Thymus (tissue), 11 donors: ENCODE measurements at regions not wholly inside any gene's neighbourhood (a gene's known extent, or its start where the extent isn't known, plus 50 kb on each side); places are given as distances from the start of the nearest gene placed in this dataset.

Experiments
- DNase-seq, 9 donors: peaks; one replicate each; pipeline ENCODE4 v3.0.0-alpha.2; 2013; ENCODE audit warnings: low spot score in 9 of 9, low read depth in 6 of 9, missing footprints in 1 of 9
- H3K27ac ChIP-seq, 2 donors: one replicate each; pipeline ENCODE4 v1.5.1; 2013; ENCODE audit warnings: control low read depth in 1 of 2, low read depth in 1 of 2, low read length in 1 of 2, mild to moderate bottlenecking in 1 of 2, moderate library complexity in 1 of 2
- H3K27me3 ChIP-seq, 2 donors: one replicate each; pipeline ENCODE4 v1.5.1; 2013; ENCODE audit warnings: low read length in 1 of 2; ENCODE audit not compliant: control insufficient read depth in 2 of 2, insufficient read depth in 1 of 2
- H3K36me3 ChIP-seq, 2 donors: one replicate each; pipeline ENCODE4 v1.5.1; 2013; ENCODE audit warnings: low read length in 1 of 2, mild to moderate bottlenecking in 1 of 2, moderate library complexity in 1 of 2; ENCODE audit not compliant: control insufficient read depth in 2 of 2, insufficient read depth in 2 of 2
- H3K4me1 ChIP-seq, 2 donors: one replicate each; pipeline ENCODE4 v1.5.1; 2013; ENCODE audit warnings: low read length in 2 of 2; ENCODE audit not compliant: control insufficient read depth in 2 of 2, insufficient read depth in 2 of 2
- H3K4me3 ChIP-seq, 2 donors: one replicate each; pipeline ENCODE4 v1.5.1; 2013; ENCODE audit warnings: low read length in 2 of 2, control low read depth in 1 of 2, mild to moderate bottlenecking in 1 of 2
- H3K9me3 ChIP-seq, 2 donors: one replicate each; pipeline ENCODE4 v1.5.1; 2013; ENCODE audit warnings: low read length in 1 of 2, mild to moderate bottlenecking in 1 of 2; ENCODE audit not compliant: control insufficient read depth in 2 of 2, insufficient read depth in 1 of 2
- WGBS: extraction: QIAGEN DNeasy Blood & Tissue Kit; methylation state at CpG from one replicate; pipeline ENCODE4 v1.1.7; 2013; 5-methylcytosine and 5-hydroxymethylcytosine counted together
- donor health status: healthy.

GRCh38 chr7:18444826-18445225 lies 50.7 kb upstream of the HDAC9 start:
- H3K4me1 ChIP-seq, result no peaks in the 10 kb centered on the region
- H3K27ac ChIP-seq, result no peak overlapping the region
- DNase-seq, result no peak
- no peaks in the 10 kb centered on the region for H3K9me3 ChIP-seq
- no peaks in the 10 kb centered on the region for H3K27me3 ChIP-seq
- WGBS, result 97% methylated on average over 1 of the region's 1 CpG
- no peak overlapping the region for H3K4me3 ChIP-seq
- no peaks in the 10 kb centered on the region for H3K36me3 ChIP-seq

GRCh38 chr7:18445483-18445882 lies 50.1 kb upstream of the HDAC9 start:
- H3K4me1 ChIP-seq, result no peaks in the 10 kb centered on the region
- no peak overlapping the region for H3K4me3 ChIP-seq
- H3K36me3 ChIP-seq, result no peaks in the 10 kb centered on the region
- H3K27ac ChIP-seq, result no peak overlapping the region
- WGBS, result 96% methylated on average over 3 of the region's 3 CpGs
- no peaks in the 10 kb centered on the region for H3K9me3 ChIP-seq
- no peak for DNase-seq
- H3K27me3 ChIP-seq, result no peaks in the 10 kb centered on the region
